Esophagus squamous epithelium (tissue), 5 donors: ENCODE measurements at regions not wholly inside any gene's neighbourhood (a gene's known extent, or its start where the extent isn't known, plus 50 kb on each side); places are given as distances from the start of the nearest gene placed in this dataset.
A peak's percentile ranks its signal among the peaks of the same experiment; 100 is the strongest.

Experiments
- DNase-seq: peaks from one replicate; lab custom pipeline; 2025; lab: John Stamatoyannopoulos, UW
- H3K27ac ChIP-seq, 4 donors: fragments of 200-600 bp; sonication (generic); one replicate each; pipeline ENCODE4 v1.5.1; 2016 to 2019; ENCODE audit warnings: mild to moderate bottlenecking in 1 of 4
- H3K27me3 ChIP-seq, 4 donors: fragments of 200-600 bp; sonication (generic); 1 replicate in 3 of 4; 2 replicates in 1 of 4; pipeline versions ENCODE4 v1.5.1 to v1.6.0; 2017 to 2021; ENCODE audit warnings: antibody characterized with exemption in 1 of 4
- H3K36me3 ChIP-seq, 3 donors: fragments of 200-600 bp; sonication (generic); one replicate each; pipeline ENCODE4 v1.5.1; 2016 to 2019
- H3K4me1 ChIP-seq, 3 donors: fragments of 200-600 bp; sonication (generic); one replicate each; pipeline ENCODE4 v1.5.1; 2017 to 2019
- H3K4me3 ChIP-seq, 4 donors: fragments of 200-600 bp; sonication (generic); 1 replicate in 3 of 4; 2 replicates in 1 of 4; pipeline ENCODE4 v1.5.1; 2016 to 2019; ENCODE audit warnings: mild to moderate bottlenecking in 2 of 4, moderate library complexity in 1 of 4
- H3K9me3 ChIP-seq, 3 donors: fragments of 200-600 bp; sonication (generic); one replicate each; pipeline ENCODE4 v1.5.1; 2016 to 2019
- POLR2A ChIP-seq, 4 donors: fragments of 450-650 bp; IDR thresholded peaks; one replicate each; pipeline ENCODE4 v1.6.1; 2017; ENCODE audit warnings: antibody characterized with exemption in 4 of 4, mild to moderate bottlenecking in 4 of 4, moderate library complexity in 3 of 4
- WGBS, 2 donors: methylation state at CpG; one replicate each; pipeline ENCODE4 v1.1.5; 2018; 5-methylcytosine and 5-hydroxymethylcytosine counted together
- intact Hi-C: fragments of 100-400 bp; cut with DNase I; formaldehyde crosslinking; loops from one replicate; pipeline ENCODE4 v1.15.0; 2022
- TF ChIP-seq, protein P1 (sequence below), 6 experiments: fragments of 450-650 bp in 4 of 6; fragments of 200-600 bp in 2 of 6; sonication (generic) in 2 of 6; IDR thresholded peaks; one replicate each; pipeline ENCODE4 v1.5.1; 2016 to 2019; ENCODE audit warnings: antibody characterized with exemption in 6 of 6, mild to moderate bottlenecking in 4 of 6, moderate library complexity in 4 of 6
- donor health status: DM: yes; HTN: yes; CAD: no.

DNA sequence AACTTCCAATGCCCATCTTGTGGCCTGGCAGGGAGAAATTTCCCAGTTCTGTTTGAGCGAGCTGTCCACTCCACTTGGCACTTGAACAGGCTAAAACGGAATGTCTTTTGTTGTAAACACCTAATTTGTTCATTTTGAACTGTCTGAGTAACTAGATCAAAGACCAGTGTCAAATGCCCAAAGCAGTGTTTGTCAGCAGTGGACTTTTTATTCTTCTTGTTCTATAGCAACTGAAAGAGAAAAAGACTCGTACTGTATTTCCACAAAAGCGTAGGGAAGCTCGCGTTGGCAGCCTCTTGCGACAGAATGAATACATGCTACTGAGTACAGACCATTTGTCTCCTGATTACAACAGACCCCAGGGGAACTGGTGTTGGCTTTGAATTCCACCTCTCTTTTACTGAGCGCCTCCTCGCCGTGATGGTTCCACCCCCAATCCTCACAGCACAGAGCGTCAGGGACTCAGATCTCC is 601.8 kb upstream of the ZNF608 start:
- intact Hi-C loops: no loop called here
- Histone ChIP-seq H3K9me3 (peaks cover 0 to 2% (median 0%) of the 10 kb centered on the region in 3 donors), H3K4me1 (peaks cover 0 to 20% (median 5%) of the 10 kb centered on the region in 3 donors), H3K36me3 (no peaks in the 10 kb centered on the region), H3K27me3 (no peaks in the 10 kb centered on the region), H3K27ac (no peak overlapping the region), H3K4me3 (peak overlapping the region in 1 of 4 donors; percentile 23)
- TF ChIP-seq, protein P1, sequence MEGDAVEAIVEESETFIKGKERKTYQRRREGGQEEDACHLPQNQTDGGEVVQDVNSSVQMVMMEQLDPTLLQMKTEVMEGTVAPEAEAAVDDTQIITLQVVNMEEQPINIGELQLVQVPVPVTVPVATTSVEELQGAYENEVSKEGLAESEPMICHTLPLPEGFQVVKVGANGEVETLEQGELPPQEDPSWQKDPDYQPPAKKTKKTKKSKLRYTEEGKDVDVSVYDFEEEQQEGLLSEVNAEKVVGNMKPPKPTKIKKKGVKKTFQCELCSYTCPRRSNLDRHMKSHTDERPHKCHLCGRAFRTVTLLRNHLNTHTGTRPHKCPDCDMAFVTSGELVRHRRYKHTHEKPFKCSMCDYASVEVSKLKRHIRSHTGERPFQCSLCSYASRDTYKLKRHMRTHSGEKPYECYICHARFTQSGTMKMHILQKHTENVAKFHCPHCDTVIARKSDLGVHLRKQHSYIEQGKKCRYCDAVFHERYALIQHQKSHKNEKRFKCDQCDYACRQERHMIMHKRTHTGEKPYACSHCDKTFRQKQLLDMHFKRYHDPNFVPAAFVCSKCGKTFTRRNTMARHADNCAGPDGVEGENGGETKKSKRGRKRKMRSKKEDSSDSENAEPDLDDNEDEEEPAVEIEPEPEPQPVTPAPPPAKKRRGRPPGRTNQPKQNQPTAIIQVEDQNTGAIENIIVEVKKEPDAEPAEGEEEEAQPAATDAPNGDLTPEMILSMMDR (IDR thresholded peaks at IDR 0.05): no peak
- no peak for TF ChIP-seq POLR2A (IDR thresholded peaks at IDR 0.05)
- 58 to 75% methylated on average over 11 of the region's 11 CpGs for WGBS, 2 donors
- no peak for DNase-seq

DNA sequence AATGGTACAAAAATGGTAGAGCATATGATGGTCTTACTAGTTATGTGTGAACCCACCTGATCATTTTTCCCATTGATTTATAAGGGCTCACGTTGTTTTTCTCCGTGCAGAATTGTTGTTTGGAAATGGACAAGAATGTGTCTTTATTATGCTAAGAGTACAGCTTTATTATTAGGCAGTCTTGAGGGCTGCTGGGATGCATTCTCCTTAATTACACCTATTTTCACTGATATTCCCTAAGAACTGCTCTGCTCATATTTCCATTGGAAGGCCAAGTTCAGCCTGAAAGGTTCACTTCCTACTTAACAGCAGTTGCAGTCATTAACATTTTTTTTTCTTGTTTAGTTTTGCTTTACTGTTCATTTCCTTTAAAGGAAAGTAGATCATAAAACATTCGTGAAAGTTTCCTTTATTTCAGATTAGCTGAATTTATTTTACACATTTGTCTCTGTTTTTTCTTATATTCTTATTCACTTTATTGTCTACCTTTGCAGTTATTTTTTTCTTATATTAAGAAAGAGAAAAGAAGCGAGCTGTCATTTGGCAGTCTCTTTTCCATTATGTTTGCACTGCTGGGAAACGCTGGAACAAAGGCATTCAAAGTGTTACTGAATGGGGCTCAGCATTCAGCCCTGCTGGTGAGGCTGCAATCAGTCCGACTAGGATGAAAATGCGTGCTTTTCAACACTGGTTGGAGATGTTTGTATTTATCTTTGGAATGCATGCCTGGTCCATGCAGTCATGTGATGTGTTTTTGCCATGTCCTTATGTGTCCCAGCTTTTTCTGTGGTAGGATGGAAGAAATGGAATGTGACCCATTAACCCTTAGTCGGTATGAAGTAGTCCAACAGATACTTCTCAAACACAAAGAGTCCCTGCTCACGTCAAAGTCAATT is 602.7 kb upstream of the ZNF608 start:
- intact Hi-C loops: no loop called here
- Histone ChIP-seq H3K27ac (no peak overlapping the region), H3K36me3 (no peaks in the 10 kb centered on the region), H3K4me1 (peaks cover 0 to 20% (median 5%) of the 10 kb centered on the region in 3 donors), H3K4me3 (no peak overlapping the region), H3K9me3 (peaks cover 0 to under 1% (median 0%) of the 10 kb centered on the region in 3 donors), H3K27me3 (no peaks in the 10 kb centered on the region)
- TF ChIP-seq, protein P1 (IDR thresholded peaks at IDR 0.05): no peak
- no peak for TF ChIP-seq POLR2A (IDR thresholded peaks at IDR 0.05)
- 58% methylated on average over 9 of the region's 9 CpGs for WGBS, 2 donors
- no peak for DNase-seq

DNA sequence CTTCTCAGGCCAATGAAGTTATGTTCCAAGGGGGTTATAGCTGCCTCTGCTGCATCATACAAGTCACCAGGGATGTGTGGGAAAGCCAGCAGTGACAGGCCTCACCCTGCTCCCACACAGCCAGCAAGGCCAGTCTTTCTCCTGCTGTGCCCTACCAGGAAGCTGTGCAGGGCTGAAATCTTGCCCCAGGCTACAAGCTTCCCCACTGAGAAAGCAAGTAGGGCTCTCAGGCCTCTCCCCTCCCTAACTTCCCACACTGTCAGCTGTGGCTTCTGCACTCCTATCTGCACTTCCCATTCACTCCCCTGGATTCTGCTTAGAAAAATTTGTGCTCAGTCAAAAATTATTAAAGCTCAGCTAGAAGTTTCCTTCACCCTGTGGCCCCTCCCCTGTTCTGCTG is 611.2 kb upstream of the ZNF608 start:
- TF ChIP-seq, protein P1 (IDR thresholded peaks at IDR 0.05): no peak
- no peak for TF ChIP-seq POLR2A (IDR thresholded peaks at IDR 0.05)
- no peak for DNase-seq
- intact Hi-C loops: no loop called here

DNA sequence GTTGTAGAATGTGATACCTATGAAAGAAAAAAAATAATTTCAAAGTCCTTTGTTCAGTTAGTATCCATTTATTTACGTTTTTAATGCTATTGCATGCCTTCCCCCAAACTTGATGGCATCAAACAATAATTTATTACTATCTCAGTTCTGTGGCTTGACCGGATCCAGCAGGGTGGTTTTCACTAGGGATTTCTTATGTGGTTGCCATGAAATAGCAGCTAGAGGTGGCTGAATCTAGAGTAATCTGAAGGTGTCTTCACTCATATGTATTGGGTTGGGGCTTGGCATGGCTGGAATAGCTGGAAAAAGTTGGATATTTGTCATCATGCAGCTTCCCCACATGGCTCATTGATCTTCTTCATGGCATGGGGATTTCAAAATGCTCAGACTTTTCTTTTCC is 619.3 kb upstream of the ZNF608 start:
- H3K9me3 ChIP-seq: no peaks in the 10 kb centered on the region
- H3K4me1 ChIP-seq: no peaks in the 10 kb centered on the region
- intact Hi-C loops: no loop called here
- no peak for DNase-seq
- no peak overlapping the region for H3K4me3 ChIP-seq
- no peaks in the 10 kb centered on the region for H3K27me3 ChIP-seq
- no peak overlapping the region for H3K27ac ChIP-seq
- no peaks in the 10 kb centered on the region for H3K36me3 ChIP-seq
- WGBS, 2 donors: 86 to 87% methylated on average over 2 of the region's 2 CpGs
- TF ChIP-seq, protein P1 (IDR thresholded peaks at IDR 0.05): no peak
- no peak for TF ChIP-seq POLR2A (IDR thresholded peaks at IDR 0.05)

More for the DNA sequence above, 611.2 kb upstream of the ZNF608 start:
- Histone ChIP-seq H3K27ac (no peak overlapping the region), H3K36me3 (no peaks in the 10 kb centered on the region), H3K27me3 (no peaks in the 10 kb centered on the region), H3K4me1 (peaks cover 0 to 4% (median 0%) of the 10 kb centered on the region in 3 donors), H3K4me3 (no peak overlapping the region), H3K9me3 (peaks cover 0 to 12% (median 3%) of the 10 kb centered on the region in 3 donors)

DNA sequence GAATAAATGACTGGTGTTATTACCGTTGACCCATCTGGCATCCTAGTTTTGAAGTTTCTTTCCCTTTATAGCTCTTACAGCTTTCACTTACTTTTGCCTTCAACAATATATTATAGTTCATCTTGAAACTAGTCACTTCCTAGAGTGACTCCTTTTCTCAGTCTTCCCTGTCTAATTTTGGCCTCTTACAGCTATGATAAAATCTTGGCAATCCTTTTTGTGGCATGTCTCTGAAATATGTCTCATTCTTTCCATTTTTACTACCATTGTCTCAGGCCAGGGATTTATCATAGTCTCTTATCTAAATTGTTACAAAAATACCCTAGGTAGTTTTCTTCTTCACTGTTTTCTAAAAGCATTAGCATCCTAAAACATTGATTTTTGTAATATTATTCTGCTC is 621.3 kb upstream of the ZNF608 start:
- intact Hi-C loops: no loop called here
- WGBS, 2 donors: 70 to 78% methylated on average over 1 of the region's 1 CpG
- TF ChIP-seq, protein P1 (IDR thresholded peaks at IDR 0.05): no peak
- TF ChIP-seq POLR2A (IDR thresholded peaks at IDR 0.05): no peak
- Histone ChIP-seq H3K4me3 (no peak overlapping the region), H3K9me3 (no peaks in the 10 kb centered on the region), H3K27me3 (no peaks in the 10 kb centered on the region), H3K36me3 (no peaks in the 10 kb centered on the region), H3K27ac (no peak overlapping the region), H3K4me1 (no peaks in the 10 kb centered on the region)
- DNase-seq: no peak
